SK-N-SH (cell line): ENCODE measurements at regions not wholly inside any gene's neighbourhood (a gene's known extent, or its start where the extent isn't known, plus 50 kb on each side); places are given as distances from the start of the nearest gene placed in this dataset.

Experiments
- CTCF ChIA-PET: fragments of 300-600, 350-600 bp; formaldehyde crosslinking; extraction: SDS; loops from one replicate; lab custom pipeline; 2021; lab: Yijun Ruan, JAX
- POLR2A ChIA-PET: fragments of 350-600 bp; sonication (Branson Sonifier 250); formaldehyde crosslinking; extraction: SDS; loops from one replicate; lab custom pipeline; 2020; ENCODE audit warnings: antibody characterized with exemption, inconsistent platforms; lab: Yijun Ruan, JAX
- DNase-seq: peaks from one replicate; pipeline ENCODE4 v3.0.0; 2012
- H2AFZ ChIP-seq: fragments of 200-600 bp; sonication (generic); 2 replicates; pipeline ENCODE4 v1.8.1; 2016; ENCODE audit warnings: antibody characterized with exemption, mild to moderate bottlenecking, low read depth
- H3F3A ChIP-seq: fragments of 200-600 bp; sonication (generic); replicated peaks from 2 replicates; pipeline ENCODE3; 2016; ENCODE audit warnings: antibody characterized with exemption, mild to moderate bottlenecking; ENCODE audit not compliant: insufficient read depth
- H3K27ac ChIP-seq, 2 experiments: fragments of 200-500 bp in 1 of 2; fragments of 200-600 bp in 1 of 2; sonication (Bioruptor generic) in 1 of 2; sonication (generic), shearing (Covaris generic) in 1 of 2; 2 replicates each; pipeline versions ENCODE4 v1.5.1 to v1.6.1; 2014 to 2016; ENCODE audit warnings: low read depth in 2 of 2, inconsistent platforms in 1 of 2, low read length in 1 of 2, mild to moderate bottlenecking in 1 of 2, mixed read lengths in 1 of 2
- H3K27me3 ChIP-seq: fragments of 200-600 bp; sonication (generic), shearing (Covaris generic); 2 replicates; pipeline ENCODE4 v1.6.1; 2016; ENCODE audit warnings: mixed run types; ENCODE audit not compliant: insufficient read depth
- H3K36me3 ChIP-seq, 2 experiments: fragments of 200-500 bp in 1 of 2; fragments of 200-600 bp in 1 of 2; sonication (Bioruptor generic) in 1 of 2; sonication (generic) in 1 of 2; replicated peaks in 1 of 2; 2 replicates each; pipeline versions ENCODE3 to v1.5.1; 2014 to 2016; ENCODE audit warnings: low read length in 1 of 2, mild to moderate bottlenecking in 1 of 2; ENCODE audit not compliant: insufficient read depth in 2 of 2, control insufficient read depth in 1 of 2
- H3K4me1 ChIP-seq, 2 experiments: fragments of 200-500 bp in 1 of 2; fragments of 200-600 bp in 1 of 2; sonication (Bioruptor generic) in 1 of 2; sonication (generic), shearing (Covaris generic) in 1 of 2; 2 replicates each; pipeline versions ENCODE4 v1.5.1 to v1.6.1; 2014 to 2016; ENCODE audit warnings: low read depth in 1 of 2, low read length in 1 of 2, mixed run types in 1 of 2; ENCODE audit not compliant: insufficient read depth in 2 of 2, control insufficient read depth in 1 of 2
- H3K4me2 ChIP-seq: fragments of 200-600 bp; sonication (generic), shearing (Covaris generic); 2 replicates; pipeline ENCODE4 v1.6.1; 2017; ENCODE audit warnings: mixed run types
- H3K4me3 ChIP-seq, 2 experiments: fragments of 200-500 bp in 1 of 2; fragments of 200-600 bp in 1 of 2; sonication (Bioruptor generic) in 1 of 2; sonication (generic), shearing (Covaris generic) in 1 of 2; 2 replicates each; pipeline versions ENCODE4 v1.5.1 to v1.8.1; 2014 to 2016; ENCODE audit warnings: low read depth in 2 of 2, inconsistent platforms in 1 of 2, low read length in 1 of 2, mild to moderate bottlenecking in 1 of 2, mixed read lengths in 1 of 2, moderate library complexity in 1 of 2
- H3K79me2 ChIP-seq: fragments of 200-600 bp; sonication (generic); 2 replicates; pipeline ENCODE4 v1.8.1; 2017; ENCODE audit warnings: mild to moderate bottlenecking; ENCODE audit not compliant: insufficient read depth
- H3K9ac ChIP-seq: fragments of 200-600 bp; sonication (generic); 2 replicates; pipeline ENCODE4 v1.6.1; 2017; ENCODE audit warnings: mixed run types
- H3K9me2 ChIP-seq: fragments of 200-600 bp; sonication (generic); 2 replicates; pipeline ENCODE4 v1.6.1; 2017; ENCODE audit warnings: mixed run types
- H3K9me3 ChIP-seq: fragments of 200-600 bp; sonication (generic); 2 replicates; pipeline ENCODE4 v1.6.1; 2017; ENCODE audit warnings: mixed run types, mild to moderate bottlenecking, moderate library complexity
- H4K20me1 ChIP-seq: fragments of 200-600 bp; sonication (generic); 2 replicates; pipeline ENCODE4 v1.6.1; 2017; ENCODE audit warnings: mild to moderate bottlenecking, mixed run types; ENCODE audit not compliant: insufficient read depth
- EP300 ChIP-seq, 2 experiments: IDR thresholded peaks; 2 replicates each; pipeline versions ENCODE4 v1.4.0 to v1.6.1; 2012; ENCODE audit warnings: borderline replicate concordance in 1 of 2, low read depth in 1 of 2, low read length in 1 of 2
- FOXM1 ChIP-seq: IDR thresholded peaks from 2 replicates; pipeline ENCODE4 v1.4.0; 2012; ENCODE audit warnings: low read depth, mild to moderate bottlenecking
- MEF2A ChIP-seq: IDR thresholded peaks from 2 replicates; pipeline ENCODE4 v1.4.0; 2012; ENCODE audit warnings: low read depth, borderline replicate concordance
- NFIC ChIP-seq: IDR thresholded peaks from 2 replicates; pipeline ENCODE4 v1.4.0; 2012; ENCODE audit warnings: borderline replicate concordance
- RCOR1 ChIP-seq: fragments of 150-350 bp; IDR thresholded peaks from 2 replicates; pipeline ENCODE4 v1.6.1; 2017; ENCODE audit warnings: antibody characterized with exemption, low read length
- RFX5 ChIP-seq: IDR thresholded peaks from 2 replicates; pipeline ENCODE4 v1.6.1; 2012; ENCODE audit warnings: mild to moderate bottlenecking, improper control_type of control experiment, low read length
- RXRA ChIP-seq: IDR thresholded peaks from 2 replicates; pipeline ENCODE4 v1.4.0; 2012; ENCODE audit warnings: low read depth, mild to moderate bottlenecking, borderline replicate concordance
- SIN3A ChIP-seq: IDR thresholded peaks from 2 replicates; pipeline ENCODE4 v1.6.1; 2012; ENCODE audit warnings: low read depth, mild to moderate bottlenecking, low read length, moderate library complexity, borderline replicate concordance
- SMC3 ChIP-seq: IDR thresholded peaks from 2 replicates; pipeline ENCODE4 v1.6.1; 2012; ENCODE audit warnings: low read depth, low read length, improper control_type of control experiment
- TAF1 ChIP-seq: IDR thresholded peaks from 2 replicates; pipeline ENCODE4 v1.6.1; 2012; ENCODE audit warnings: low read depth, mild to moderate bottlenecking, low read length, moderate library complexity, borderline replicate concordance
- TCF12 ChIP-seq: IDR thresholded peaks from 2 replicates; pipeline ENCODE4 v1.4.0; 2012
- USF1 ChIP-seq: IDR thresholded peaks from 2 replicates; pipeline ENCODE4 v1.4.0; 2012; ENCODE audit warnings: low read depth, borderline replicate concordance
- USF2 ChIP-seq: fragments of 150-350 bp; IDR thresholded peaks from 2 replicates; pipeline ENCODE4 v1.6.1; 2017; ENCODE audit warnings: antibody characterized with exemption, low read length, low read depth, borderline replicate concordance
- YY1 ChIP-seq: IDR thresholded peaks from 2 replicates; pipeline ENCODE4 v1.4.0; 2012; ENCODE audit warnings: low read depth, mild to moderate bottlenecking
- ZBTB33 ChIP-seq: IDR thresholded peaks from 2 replicates; pipeline ENCODE4 v1.4.0; 2012; ENCODE audit warnings: low read depth, borderline replicate concordance
- WGBS: methylation state at CpG from one replicate; pipeline ENCODE4 v1.1.6; 2017; ENCODE audit warnings: low lambda C conversion rate; 5-methylcytosine and 5-hydroxymethylcytosine counted together

GRCh38 chr4:36761607-36762006 is 480.2 kb downstream of the DTHD1 start (continued):
- TF ChIP-seq RFX5 (no peak), SIN3A (no peak), USF1 (no peak), EP300 (IDR thresholded peaks at IDR 0.05; ENCODE audit: borderline replicate concordance in 1 of 2, low read depth in 1 of 2, low read length in 1 of 2) (no peak), RCOR1 (no peak), YY1 (no peak), ZBTB33 (no peak), USF2 (no peak)

DNA sequence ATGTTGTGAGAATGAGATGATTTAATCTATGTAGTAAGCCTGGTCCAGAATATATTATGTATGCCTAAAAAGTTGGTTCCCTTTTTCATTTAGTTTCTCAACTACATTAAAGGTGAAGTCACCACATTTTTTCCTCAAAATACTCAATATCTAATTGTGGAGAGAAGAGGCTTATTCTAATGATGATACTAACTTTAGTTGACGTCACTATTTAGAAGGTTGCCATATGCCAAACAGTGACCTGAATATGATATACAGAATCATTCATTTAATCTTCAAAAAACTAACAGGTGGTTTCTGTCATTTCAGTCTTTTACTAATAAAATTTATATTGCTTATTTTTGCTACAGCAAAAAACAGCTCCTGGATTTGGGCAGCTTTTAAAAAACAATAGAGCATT is 480.7 kb upstream of the NWD2 start:
- Histone ChIP-seq H3K4me1 (no peaks in the 10 kb centered on the region), H4K20me1 (no peaks in the 10 kb centered on the region)
- TF ChIP-seq EP300 (IDR thresholded peaks at IDR 0.05; ENCODE audit: borderline replicate concordance in 1 of 2, low read depth in 1 of 2, low read length in 1 of 2) (no peak), SIN3A (no peak), FOXM1 (no peak), SMC3 (no peak), TAF1 (no peak), NFIC (no peak), TCF12 (no peak), MEF2A (no peak), RXRA (no peak)
- TF ChIP-seq, all 33 proteins: peak for 0
- H2AFZ ChIP-seq = no peak overlapping the region
- no peak for DNase-seq
- H3K79me2 ChIP-seq = no peaks in the 10 kb centered on the region
- no peaks in the 10 kb centered on the region for H3F3A ChIP-seq
- H3K4me3 ChIP-seq = no peak overlapping the region
- H3K9me3 ChIP-seq = no peaks in the 10 kb centered on the region
- POLR2A ChIA-PET = no interaction called here
- no peaks in the 10 kb centered on the region for H3K27me3 ChIP-seq
- 3% methylated on average over 1 of the region's 1 CpG for WGBS
- CTCF ChIA-PET = no interaction called here
- H3K27ac ChIP-seq = no peak overlapping the region
- H3K9me2 ChIP-seq = no peaks in the 10 kb centered on the region
- no peak overlapping the region for H3K9ac ChIP-seq
- H3K36me3 ChIP-seq = no peaks in the 10 kb centered on the region
- H3K4me2 ChIP-seq = no peak overlapping the region
